ENCODE measurements at regions not wholly inside any gene's neighbourhood (a gene's known extent, or its start where the extent isn't known, plus 50 kb on each side); places are given as distances from the start of the nearest gene placed in this dataset.

DNA sequence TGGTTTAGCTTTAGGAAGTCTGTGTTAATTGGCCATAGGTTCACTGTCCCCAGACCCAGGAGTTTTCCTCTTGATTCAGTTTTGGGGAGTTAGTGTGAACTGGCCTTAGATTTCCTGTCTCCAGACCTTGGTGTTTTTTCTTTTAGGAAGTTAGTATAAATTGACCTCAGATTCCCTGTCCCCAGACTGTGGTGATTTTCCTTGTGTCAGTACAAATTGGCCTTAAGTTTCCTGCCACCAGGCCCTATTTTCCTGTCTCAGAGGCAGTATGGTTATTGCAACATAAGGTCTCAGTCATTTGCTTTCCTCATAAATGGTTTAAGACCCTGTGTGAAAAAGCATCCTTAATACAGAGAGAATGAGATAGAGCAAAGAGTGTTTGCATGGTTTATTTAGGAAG is 595.8 kb downstream of the NLGN4X start:
- no peaks in the 10 kb centered on the region for H4K20me1 ChIP-seq (ENCODE audit: control insufficient read depth, extremely low read depth, insufficient read depth, low read length)
- no peaks in the 10 kb centered on the region for H3K4me1 ChIP-seq (ENCODE audit: control insufficient read depth, extremely low read depth, insufficient read depth, low read length)
- H3K9me1 ChIP-seq (ENCODE audit: control insufficient read depth, extremely low read depth, insufficient read depth, low read length) = no peaks in the 10 kb centered on the region
- H3K9ac ChIP-seq (ENCODE audit: control insufficient read depth, extremely low read depth, insufficient read depth, low read length) = no peak overlapping the region
- TF ChIP-seq, protein P1, sequence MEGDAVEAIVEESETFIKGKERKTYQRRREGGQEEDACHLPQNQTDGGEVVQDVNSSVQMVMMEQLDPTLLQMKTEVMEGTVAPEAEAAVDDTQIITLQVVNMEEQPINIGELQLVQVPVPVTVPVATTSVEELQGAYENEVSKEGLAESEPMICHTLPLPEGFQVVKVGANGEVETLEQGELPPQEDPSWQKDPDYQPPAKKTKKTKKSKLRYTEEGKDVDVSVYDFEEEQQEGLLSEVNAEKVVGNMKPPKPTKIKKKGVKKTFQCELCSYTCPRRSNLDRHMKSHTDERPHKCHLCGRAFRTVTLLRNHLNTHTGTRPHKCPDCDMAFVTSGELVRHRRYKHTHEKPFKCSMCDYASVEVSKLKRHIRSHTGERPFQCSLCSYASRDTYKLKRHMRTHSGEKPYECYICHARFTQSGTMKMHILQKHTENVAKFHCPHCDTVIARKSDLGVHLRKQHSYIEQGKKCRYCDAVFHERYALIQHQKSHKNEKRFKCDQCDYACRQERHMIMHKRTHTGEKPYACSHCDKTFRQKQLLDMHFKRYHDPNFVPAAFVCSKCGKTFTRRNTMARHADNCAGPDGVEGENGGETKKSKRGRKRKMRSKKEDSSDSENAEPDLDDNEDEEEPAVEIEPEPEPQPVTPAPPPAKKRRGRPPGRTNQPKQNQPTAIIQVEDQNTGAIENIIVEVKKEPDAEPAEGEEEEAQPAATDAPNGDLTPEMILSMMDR (optimal IDR thresholded peaks at IDR 0.05 in 1 of 3, IDR thresholded peaks at IDR 0.05 in 1 of 3, conservative IDR thresholded peaks at IDR 0.05 in 1 of 3; ENCODE audit: extremely low read depth in 1 of 3, insufficient read depth in 2 of 3, low read length in 3 of 3) = no peak
- no peak for TF ChIP-seq EZH2 (IDR thresholded peaks at IDR 0.05; ENCODE audit: low read length)
- H3K79me2 ChIP-seq (ENCODE audit: control insufficient read depth, insufficient read depth, low read length) = no peaks in the 10 kb centered on the region
- no peaks in the 10 kb centered on the region for H3K36me3 ChIP-seq (ENCODE audit: control insufficient read depth in 2 of 2, extremely low read depth in 1 of 2, insufficient read depth in 2 of 2, low read length in 2 of 2)
- dilution Hi-C loops (cut with MboI; ENCODE audit: extremely low pct_ligation_motif_present, low sequenced_read_pairs) = no loop called here
- H3K4me2 ChIP-seq (ENCODE audit: control insufficient read depth, extremely low read depth, insufficient read depth, low read depth, low read length) = no peak overlapping the region
- FAIRE-seq (no peak), DNase-seq (ENCODE audit: low read depth, low spot score) (no peak)
- no peak overlapping the region for H3K4me3 ChIP-seq (ENCODE audit: control insufficient read depth in 2 of 3, extremely low read depth in 1 of 3, insufficient read depth in 2 of 3, low read depth in 1 of 3, low read length in 3 of 3)
- H3K27ac ChIP-seq (ENCODE audit: control insufficient read depth, insufficient read depth, low read length) = no peak overlapping the region
- no peaks in the 10 kb centered on the region for H3K9me3 ChIP-seq (ENCODE audit: control insufficient read depth, low read depth, low read length)
- H2AFZ ChIP-seq (ENCODE audit: control insufficient read depth, low read length) = no peak overlapping the region
- no peaks in the 10 kb centered on the region for H3K27me3 ChIP-seq (ENCODE audit: control insufficient read depth, extremely low read depth, insufficient read depth, low read length)

DNA sequence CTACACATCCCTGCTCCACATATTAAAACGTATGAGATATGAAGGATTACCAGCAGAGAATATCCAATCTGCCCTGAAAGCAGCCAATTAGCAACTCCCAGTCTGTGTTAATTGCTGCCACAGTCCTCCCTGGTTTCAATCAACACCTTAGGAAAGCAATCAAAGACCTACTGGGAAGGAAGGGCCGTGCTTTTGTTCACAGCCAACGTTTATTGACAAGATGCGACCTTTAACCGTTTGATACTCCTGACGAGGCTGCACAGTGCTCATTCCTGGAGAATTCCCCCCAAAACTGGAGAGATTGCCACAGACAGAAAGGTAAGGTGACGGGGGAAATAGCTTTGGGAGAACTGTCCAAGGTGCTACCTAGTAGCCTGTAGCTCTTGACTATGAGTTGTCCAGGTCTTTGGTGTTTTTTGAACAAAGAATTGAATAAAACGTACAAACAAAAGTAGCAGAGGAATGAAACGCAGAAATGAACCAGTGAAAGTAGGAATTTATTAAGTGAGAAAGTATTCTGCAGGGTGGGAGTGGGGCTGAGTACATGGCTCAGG is 596.5 kb downstream of the NLGN4X start:
- FAIRE-seq = no peak
- H3K9ac ChIP-seq (ENCODE audit: control insufficient read depth, extremely low read depth, insufficient read depth, low read length) = no peak overlapping the region
- no peak overlapping the region for H3K4me3 ChIP-seq (ENCODE audit: control insufficient read depth in 2 of 3, extremely low read depth in 1 of 3, insufficient read depth in 2 of 3, low read depth in 1 of 3, low read length in 3 of 3)
- TF ChIP-seq, protein P1 (optimal IDR thresholded peaks at IDR 0.05 in 1 of 3, IDR thresholded peaks at IDR 0.05 in 1 of 3, conservative IDR thresholded peaks at IDR 0.05 in 1 of 3; ENCODE audit: extremely low read depth in 1 of 3, insufficient read depth in 2 of 3, low read length in 3 of 3) = no peak
- TF ChIP-seq EZH2 (IDR thresholded peaks at IDR 0.05; ENCODE audit: low read length) = no peak
- H4K20me1 ChIP-seq (ENCODE audit: control insufficient read depth, extremely low read depth, insufficient read depth, low read length) = no peaks in the 10 kb centered on the region
- H3K27me3 ChIP-seq (ENCODE audit: control insufficient read depth, extremely low read depth, insufficient read depth, low read length) = no peaks in the 10 kb centered on the region
- no peaks in the 10 kb centered on the region for H3K4me1 ChIP-seq (ENCODE audit: control insufficient read depth, extremely low read depth, insufficient read depth, low read length)
- dilution Hi-C loops (cut with MboI; ENCODE audit: extremely low pct_ligation_motif_present, low sequenced_read_pairs) = no loop called here
- H3K27ac ChIP-seq (ENCODE audit: control insufficient read depth, insufficient read depth, low read length) = no peak overlapping the region
- H3K4me2 ChIP-seq (ENCODE audit: control insufficient read depth, extremely low read depth, insufficient read depth, low read depth, low read length) = no peak overlapping the region
- H2AFZ ChIP-seq (ENCODE audit: control insufficient read depth, low read length) = no peak overlapping the region
- no peaks in the 10 kb centered on the region for H3K36me3 ChIP-seq (ENCODE audit: control insufficient read depth in 2 of 2, extremely low read depth in 1 of 2, insufficient read depth in 2 of 2, low read length in 2 of 2)
- no peaks in the 10 kb centered on the region for H3K9me3 ChIP-seq (ENCODE audit: control insufficient read depth, low read depth, low read length)
- no peak for DNase-seq (ENCODE audit: low read depth, low spot score)
- H3K79me2 ChIP-seq (ENCODE audit: control insufficient read depth, insufficient read depth, low read length) = no peaks in the 10 kb centered on the region
- no peaks in the 10 kb centered on the region for H3K9me1 ChIP-seq (ENCODE audit: control insufficient read depth, extremely low read depth, insufficient read depth, low read length)
